ENCODE measurements at regions not wholly inside any gene's neighbourhood (a gene's known extent, or its start where the extent isn't known, plus 50 kb on each side); places are given as distances from the start of the nearest gene placed in this dataset.
"Not testable (repeated sequence)": the region's sequence is repeated elsewhere in the genome, so short reads cannot be mapped to it uniquely, and the experiment has no call there.

DNA sequence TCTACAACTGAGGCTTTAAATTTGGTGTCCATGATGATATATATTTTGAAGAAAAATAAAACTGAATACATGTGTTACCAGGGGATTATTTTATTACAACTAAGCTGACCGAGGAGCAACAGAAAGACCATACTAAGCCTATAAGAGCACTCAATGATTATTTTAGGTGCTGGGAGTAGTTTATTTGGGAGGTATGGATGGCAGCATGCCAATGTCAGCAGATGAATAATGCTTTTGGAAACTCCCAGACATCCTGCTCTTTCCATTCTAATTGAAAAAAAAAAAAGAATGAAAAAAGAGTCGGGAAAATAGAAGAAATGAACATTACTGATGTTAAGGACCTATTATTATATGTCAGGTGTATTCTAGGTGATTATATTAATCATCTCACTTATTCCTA lies 441.2 kb downstream of the BTG1 start:
- Histone ChIP-seq H3K36me3 (no peaks in the 10 kb centered on the region), H3K4me3 (no peak overlapping the region), H3K4me1 (replicated peaks) (no peaks in the 10 kb centered on the region; the same call in 1 of the 2 replicates), H3K9me3 (replicated peaks) (no peaks in the 10 kb centered on the region), H3K27me3 (replicated peaks) (no peaks in the 10 kb centered on the region), H3K27ac (no peak overlapping the region)
- DNase-seq (ENCODE audit: low read depth in 1 of 2, low spot score in 2 of 2) = peak in 1 of 2 experiments; percentile 8

DNA sequence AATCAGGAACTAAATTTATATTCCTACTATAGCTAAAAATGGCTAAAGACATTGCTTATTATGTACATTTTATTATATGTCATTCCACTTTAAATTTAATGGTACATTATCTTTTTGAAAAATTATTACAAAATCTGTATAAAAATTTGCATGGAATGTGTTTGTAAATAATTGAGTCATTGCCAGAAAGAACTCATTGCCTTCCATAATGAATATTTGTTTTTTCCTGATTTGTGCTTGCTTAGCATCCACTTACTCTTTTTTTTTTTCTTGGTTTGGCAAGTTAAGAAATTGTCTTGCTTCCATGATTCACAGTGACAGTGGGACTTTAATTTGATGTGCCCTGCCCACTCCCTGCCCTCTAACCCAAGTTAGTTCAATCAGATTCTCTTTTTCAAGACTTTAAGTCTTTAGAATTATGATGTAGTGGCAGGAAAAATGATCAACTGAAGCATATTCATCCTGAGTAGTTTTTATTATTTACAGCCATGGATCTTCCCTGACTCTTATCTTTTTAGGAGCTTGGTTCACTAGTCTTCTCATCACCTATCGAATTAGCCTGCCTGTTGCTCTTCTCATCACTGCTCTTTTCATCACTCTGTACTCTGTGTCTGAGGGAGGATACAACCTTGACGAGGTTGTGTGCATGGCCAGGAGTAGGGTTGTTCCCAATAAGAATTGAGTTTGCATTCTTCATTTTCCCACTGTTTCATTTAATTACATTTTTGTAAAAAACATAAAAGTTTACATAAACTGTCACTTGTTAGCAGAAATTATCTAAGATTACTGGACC lies 442.0 kb downstream of the BTG1 start:
- H3K36me3 ChIP-seq = no peaks in the 10 kb centered on the region
- no peak overlapping the region for H3K4me3 ChIP-seq
- no peaks in the 10 kb centered on the region; the same call in 1 of the 2 replicates for H3K4me1 ChIP-seq (replicated peaks)
- no peaks in the 10 kb centered on the region for H3K27me3 ChIP-seq (replicated peaks)
- H3K9me3 ChIP-seq (replicated peaks) = no peaks in the 10 kb centered on the region
- DNase-seq (ENCODE audit: low read depth in 1 of 2, low spot score in 2 of 2) = no peak
- H3K27ac ChIP-seq = no peak overlapping the region

DNA sequence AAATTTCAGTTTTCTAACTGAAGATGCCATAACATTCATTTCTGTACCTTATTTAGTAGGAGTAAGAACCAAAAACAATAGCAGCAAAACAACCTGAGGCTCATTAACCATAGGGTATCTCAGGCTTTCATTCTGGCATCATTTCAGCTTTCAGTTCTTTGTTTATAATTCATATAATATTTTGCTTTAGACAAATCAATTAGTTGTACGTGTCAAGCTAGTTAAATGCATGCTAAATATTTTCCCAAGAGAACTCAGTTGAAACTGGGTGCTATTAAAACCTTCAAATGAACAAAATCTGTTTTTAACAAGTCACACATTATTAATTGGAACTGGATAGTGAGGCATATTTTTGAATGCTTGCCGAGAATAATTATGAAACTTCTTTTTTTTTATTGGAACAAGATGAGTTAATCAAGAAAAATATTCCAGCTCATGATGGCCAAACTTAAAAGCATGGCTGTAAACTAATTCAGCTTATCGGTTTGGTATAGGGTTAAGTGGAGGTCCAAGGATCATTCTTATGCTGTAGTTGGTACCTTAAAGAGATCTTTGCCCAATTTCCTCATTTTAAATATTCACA lies 442.7 kb downstream of the BTG1 start:
- no peak for DNase-seq (ENCODE audit: low read depth in 1 of 2, low spot score in 2 of 2)
- no peaks in the 10 kb centered on the region; the same call in 1 of the 2 replicates for H3K4me1 ChIP-seq (replicated peaks)
- no peaks in the 10 kb centered on the region for H3K27me3 ChIP-seq (replicated peaks)
- no peaks in the 10 kb centered on the region for H3K9me3 ChIP-seq (replicated peaks)
- no peak overlapping the region for H3K27ac ChIP-seq
- H3K4me3 ChIP-seq = no peak overlapping the region
- no peaks in the 10 kb centered on the region for H3K36me3 ChIP-seq

DNA sequence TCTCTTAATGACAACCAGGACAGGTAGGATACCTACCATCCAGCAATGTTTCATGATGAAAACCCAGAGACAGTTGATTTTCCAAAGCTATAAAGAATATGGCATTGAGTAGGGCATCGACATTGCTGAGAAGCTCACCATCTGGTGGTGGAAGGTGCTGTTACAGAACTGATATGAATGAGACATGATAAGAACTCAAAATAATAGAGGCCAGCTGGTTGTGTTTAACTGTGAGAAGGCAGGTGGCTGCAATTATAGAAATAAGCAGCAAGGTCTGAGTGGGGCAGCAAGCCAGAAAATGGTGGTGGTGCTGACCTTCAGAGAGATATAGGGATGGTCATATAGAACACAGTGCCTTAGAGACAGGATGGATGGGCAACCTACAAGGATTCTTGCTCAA lies 449.7 kb downstream of the BTG1 start:
- no peaks in the 10 kb centered on the region for H3K9me3 ChIP-seq (replicated peaks)
- no peaks in the 10 kb centered on the region for H3K27me3 ChIP-seq (replicated peaks)
- H3K4me3 ChIP-seq = no peak overlapping the region
- no peaks in the 10 kb centered on the region for H3K4me1 ChIP-seq (replicated peaks)
- no peaks in the 10 kb centered on the region for H3K36me3 ChIP-seq
- no peak overlapping the region for H3K27ac ChIP-seq
- DNase-seq (ENCODE audit: low read depth in 1 of 2, low spot score in 2 of 2) = no peak

DNA sequence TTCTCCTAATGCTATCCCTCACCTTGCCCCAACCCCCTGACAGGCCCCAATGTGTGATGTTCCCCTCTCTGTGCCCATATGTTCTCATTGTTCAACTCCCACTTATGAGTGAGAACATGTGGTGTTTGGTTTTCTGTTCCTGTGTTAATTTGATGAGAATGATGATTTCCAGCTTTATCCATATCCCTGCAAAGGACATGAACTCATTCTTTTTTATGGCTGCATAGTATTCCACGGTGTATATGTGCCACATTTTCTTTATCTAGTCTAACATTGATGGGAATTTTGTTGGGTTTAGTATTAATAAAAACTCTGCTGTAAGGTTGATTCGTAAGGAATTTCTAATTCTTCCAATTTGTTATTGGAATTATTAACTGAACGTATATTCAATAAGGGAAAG lies 450.2 kb downstream of the BTG1 start:
- not testable (repeated sequence) for DNase-seq (ENCODE audit: low read depth in 1 of 2, low spot score in 2 of 2); H3K4me3 ChIP-seq; H3K27ac ChIP-seq; H3K36me3 ChIP-seq; H3K4me1 ChIP-seq (replicated peaks); H3K27me3 ChIP-seq (replicated peaks); H3K9me3 ChIP-seq (replicated peaks)

DNA sequence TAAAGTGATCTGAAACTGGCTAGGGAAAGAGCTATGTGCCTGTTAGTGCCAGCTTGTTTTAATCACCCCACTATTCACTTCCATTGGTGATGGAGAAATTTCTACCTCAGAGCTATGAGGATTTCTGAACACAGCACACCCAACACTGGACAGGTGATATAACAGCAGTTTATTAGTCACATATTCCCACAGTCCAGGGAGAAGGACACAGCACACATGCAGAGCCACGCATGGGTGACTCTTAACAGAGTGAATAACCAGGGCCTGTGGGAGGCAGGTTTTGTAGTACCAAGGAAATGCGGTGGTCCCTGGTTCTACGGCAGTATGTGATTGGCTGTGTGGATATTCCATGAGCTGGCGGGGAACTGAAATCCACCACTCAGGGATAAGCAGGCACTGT lies 455.1 kb downstream of the BTG1 start:
- Histone ChIP-seq H3K4me1 (replicated peaks) (peaks cover 10% of the 10 kb centered on the region), H3K9me3 (replicated peaks) (no peaks in the 10 kb centered on the region), H3K27me3 (replicated peaks) (no peaks in the 10 kb centered on the region), H3K36me3 (no peaks in the 10 kb centered on the region), H3K4me3 (no peak overlapping the region), H3K27ac (no peak overlapping the region)
- DNase-seq (ENCODE audit: low read depth in 1 of 2, low spot score in 2 of 2) = no peak

DNA sequence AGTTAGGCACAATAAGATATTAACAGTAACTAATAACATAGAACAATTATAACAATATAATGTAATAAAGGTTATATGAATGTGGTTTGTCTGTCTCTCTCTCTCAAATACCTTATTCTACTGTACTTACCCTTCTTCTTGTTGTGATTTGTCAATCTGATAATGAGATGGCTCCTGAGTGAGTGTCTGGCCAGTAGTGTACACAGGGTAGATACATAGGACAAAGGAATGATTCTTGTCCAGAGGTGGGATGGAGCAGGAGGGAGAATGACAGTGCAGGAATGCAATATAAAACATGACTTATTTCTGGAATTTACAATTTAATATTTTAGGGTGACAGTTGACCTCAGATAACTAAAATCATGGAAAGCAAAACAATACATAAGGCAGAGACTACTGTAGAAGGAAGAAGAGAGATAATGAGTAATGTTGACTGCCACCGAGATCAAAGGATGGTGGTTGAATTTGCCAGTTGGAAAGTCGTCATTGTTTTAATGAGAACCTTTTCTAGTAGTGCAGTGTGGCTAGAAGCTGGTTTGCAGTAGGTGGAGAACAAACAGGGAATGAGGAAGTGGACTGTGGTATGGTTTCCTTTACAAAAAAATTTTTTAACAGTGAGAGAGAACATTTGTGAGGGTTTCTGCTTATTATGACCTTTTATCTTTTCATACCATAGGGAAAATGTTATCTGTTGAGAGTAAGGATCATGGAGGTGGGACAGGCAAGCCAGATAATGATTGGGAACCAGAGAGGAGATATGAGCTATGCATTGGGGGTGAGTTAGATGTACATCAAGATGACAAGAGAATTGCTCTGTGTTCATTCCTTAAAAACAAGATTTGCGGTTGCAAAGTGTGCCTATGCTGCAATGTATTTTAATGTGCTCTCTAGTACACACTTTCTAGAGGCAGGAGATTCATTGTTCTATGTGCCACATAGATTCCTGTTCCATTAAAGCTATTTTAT lies 458.3 kb downstream of the BTG1 start:
- peaks cover 10% of the 10 kb centered on the region for H3K4me1 ChIP-seq (replicated peaks)
- no peaks in the 10 kb centered on the region for H3K9me3 ChIP-seq (replicated peaks)
- H3K27me3 ChIP-seq (replicated peaks) = no peaks in the 10 kb centered on the region
- peak overlapping the region; percentile 63 for H3K27ac ChIP-seq
- H3K36me3 ChIP-seq = no peaks in the 10 kb centered on the region
- peak in 1 of 2 experiments; percentile 43 for DNase-seq (ENCODE audit: low read depth in 1 of 2, low spot score in 2 of 2)
- H3K4me3 ChIP-seq = no peak overlapping the region

DNA sequence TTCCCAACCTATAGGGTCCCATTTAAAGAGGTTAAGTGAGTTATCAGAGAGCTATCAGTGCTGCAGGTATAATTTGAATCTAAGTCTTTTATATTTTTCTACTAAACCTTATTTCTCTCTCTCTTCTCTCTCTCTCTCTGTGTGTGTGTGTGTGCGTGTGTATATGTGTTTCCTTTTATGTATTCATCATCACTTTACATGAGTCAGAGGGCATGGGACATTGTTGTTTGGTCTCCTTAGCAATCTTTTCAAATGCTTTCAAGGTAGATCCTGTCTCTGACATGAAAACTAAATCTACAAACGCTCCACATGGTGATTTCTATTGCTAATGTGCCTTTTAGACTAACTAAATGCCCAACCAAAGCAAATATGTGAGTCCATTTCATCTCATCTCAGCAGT lies 459.7 kb downstream of the BTG1 start:
- Histone ChIP-seq H3K36me3 (no peaks in the 10 kb centered on the region), H3K4me1 (replicated peaks) (peaks cover 10% of the 10 kb centered on the region), H3K27ac (no peak overlapping the region), H3K9me3 (replicated peaks) (no peaks in the 10 kb centered on the region), H3K27me3 (replicated peaks) (no peaks in the 10 kb centered on the region), H3K4me3 (no peak overlapping the region)
- DNase-seq (ENCODE audit: low read depth in 1 of 2, low spot score in 2 of 2) = peak in 1 of 2 experiments; percentile 26

DNA sequence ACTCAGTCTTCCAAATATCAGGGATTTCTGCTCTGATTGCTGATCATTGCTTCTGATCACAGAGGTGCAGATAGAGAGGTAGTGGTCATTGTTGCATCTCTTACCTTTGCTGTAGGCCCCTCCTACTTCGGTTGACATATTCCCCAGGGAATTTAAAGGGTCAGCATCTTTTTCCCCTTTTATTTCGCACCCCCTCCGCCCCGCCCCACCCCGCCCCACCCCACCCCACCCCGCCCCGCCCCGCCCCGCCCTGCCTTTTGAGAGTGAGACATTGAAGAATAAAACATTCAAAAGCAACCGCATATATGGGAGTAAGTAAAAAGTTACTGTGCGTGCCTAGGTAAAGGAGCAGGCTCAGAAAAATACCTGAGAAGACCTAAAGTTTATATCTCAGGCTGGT lies 463.9 kb downstream of the BTG1 start:
- H3K9me3 ChIP-seq (replicated peaks) = no peaks in the 10 kb centered on the region
- DNase-seq (ENCODE audit: low read depth in 1 of 2, low spot score in 2 of 2) = no peak
- H3K36me3 ChIP-seq = no peaks in the 10 kb centered on the region
- H3K27ac ChIP-seq = no peak overlapping the region
- H3K4me1 ChIP-seq (replicated peaks) = no peaks in the 10 kb centered on the region
- no peak overlapping the region for H3K4me3 ChIP-seq
- no peaks in the 10 kb centered on the region for H3K27me3 ChIP-seq (replicated peaks)

DNA sequence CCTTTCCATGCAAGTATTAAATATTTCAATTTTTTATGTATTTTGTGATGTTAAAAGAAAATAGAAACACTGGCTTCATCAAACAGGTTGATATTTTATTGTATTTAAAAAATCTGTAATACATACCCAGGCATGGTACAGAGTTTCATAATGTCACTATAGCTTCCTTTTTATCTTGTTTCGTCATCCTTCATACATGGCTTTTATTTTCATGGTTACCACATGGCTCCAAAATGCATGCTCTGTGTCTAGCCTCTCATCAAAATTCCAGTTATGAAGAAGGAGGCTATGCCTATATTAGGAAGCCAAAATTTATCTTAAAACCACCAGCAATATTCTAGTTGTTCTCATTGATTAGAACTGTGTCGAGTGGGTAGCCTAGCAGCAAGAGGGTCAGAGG lies 464.8 kb downstream of the BTG1 start:
- Histone ChIP-seq H3K4me3 (no peak overlapping the region), H3K9me3 (replicated peaks) (no peaks in the 10 kb centered on the region), H3K27ac (no peak overlapping the region), H3K27me3 (replicated peaks) (no peaks in the 10 kb centered on the region), H3K4me1 (replicated peaks) (no peaks in the 10 kb centered on the region), H3K36me3 (no peaks in the 10 kb centered on the region)
- DNase-seq (ENCODE audit: low read depth in 1 of 2, low spot score in 2 of 2) = no peak

DNA sequence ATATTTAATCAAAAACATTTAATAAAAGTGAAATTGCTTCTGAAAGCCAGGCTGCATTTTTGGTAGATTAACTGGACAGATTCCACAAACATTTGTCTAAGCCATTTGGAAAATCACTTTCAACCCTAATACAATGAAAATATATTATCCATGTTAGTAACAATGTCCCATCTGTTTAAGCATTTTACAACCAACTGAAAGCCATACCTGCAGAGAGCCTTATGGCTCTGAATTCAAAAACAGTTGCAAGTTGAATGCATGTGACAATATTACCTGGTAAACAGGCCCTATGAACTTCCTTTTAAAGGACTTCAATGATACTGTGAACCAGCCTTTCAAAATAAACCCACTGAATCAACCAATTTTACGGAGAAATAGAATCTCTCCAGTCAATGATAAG lies 468.1 kb downstream of the BTG1 start:
- H3K27me3 ChIP-seq (replicated peaks) = no peaks in the 10 kb centered on the region
- H3K27ac ChIP-seq = no peak overlapping the region
- H3K4me1 ChIP-seq (replicated peaks) = no peaks in the 10 kb centered on the region
- no peaks in the 10 kb centered on the region for H3K9me3 ChIP-seq (replicated peaks)
- DNase-seq (ENCODE audit: low read depth in 1 of 2, low spot score in 2 of 2) = no peak
- no peak overlapping the region for H3K4me3 ChIP-seq
- H3K36me3 ChIP-seq = no peaks in the 10 kb centered on the region

DNA sequence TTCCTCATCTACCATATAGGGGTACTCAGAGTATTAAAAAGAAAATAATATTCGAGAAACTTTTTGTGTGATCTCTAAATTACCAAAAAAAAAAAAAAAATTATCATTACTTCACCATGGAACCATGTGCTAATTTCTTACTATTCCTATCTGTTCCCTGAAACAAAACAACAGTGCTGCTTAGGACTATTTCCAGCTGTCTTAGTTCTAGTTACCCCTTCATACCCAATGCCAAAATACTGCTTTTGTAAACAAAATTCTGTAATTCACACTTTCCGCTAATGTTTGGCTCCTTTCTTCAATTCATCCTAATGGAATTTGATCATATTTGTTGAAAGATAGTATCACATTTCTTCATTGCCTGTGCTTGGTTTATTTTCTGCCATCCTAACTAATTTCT lies 470.2 kb downstream of the BTG1 start:
- no peak overlapping the region for H3K4me3 ChIP-seq
- DNase-seq (ENCODE audit: low read depth in 1 of 2, low spot score in 2 of 2) = no peak
- no peaks in the 10 kb centered on the region for H3K9me3 ChIP-seq (replicated peaks)
- no peaks in the 10 kb centered on the region for H3K36me3 ChIP-seq
- no peak overlapping the region for H3K27ac ChIP-seq
- no peaks in the 10 kb centered on the region for H3K27me3 ChIP-seq (replicated peaks)
- no peaks in the 10 kb centered on the region for H3K4me1 ChIP-seq (replicated peaks)

DNA sequence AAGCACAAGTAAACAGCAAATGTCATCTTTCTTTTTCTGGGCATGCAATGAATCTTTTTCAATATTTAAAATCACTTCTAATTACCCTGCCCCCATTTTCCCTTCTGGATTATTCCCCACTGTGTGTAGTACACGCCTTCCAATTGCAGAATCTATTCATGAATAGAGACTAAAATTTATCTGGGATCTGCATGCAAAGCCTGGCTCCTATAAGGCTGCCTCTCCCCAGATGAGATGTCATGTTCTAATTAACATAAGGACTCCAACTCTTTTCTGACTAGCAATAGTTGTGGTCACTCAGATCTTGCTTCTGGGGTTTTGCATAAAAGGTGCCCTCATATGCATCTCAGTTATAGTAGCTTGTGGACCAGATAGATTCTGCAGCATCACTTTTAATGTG lies 473.5 kb downstream of the BTG1 start:
- Histone ChIP-seq H3K4me3 (no peak overlapping the region), H3K27me3 (replicated peaks) (no peaks in the 10 kb centered on the region), H3K36me3 (no peaks in the 10 kb centered on the region), H3K27ac (no peak overlapping the region), H3K9me3 (replicated peaks) (no peaks in the 10 kb centered on the region), H3K4me1 (replicated peaks) (no peaks in the 10 kb centered on the region)
- DNase-seq (ENCODE audit: low read depth in 1 of 2, low spot score in 2 of 2) = no peak

DNA sequence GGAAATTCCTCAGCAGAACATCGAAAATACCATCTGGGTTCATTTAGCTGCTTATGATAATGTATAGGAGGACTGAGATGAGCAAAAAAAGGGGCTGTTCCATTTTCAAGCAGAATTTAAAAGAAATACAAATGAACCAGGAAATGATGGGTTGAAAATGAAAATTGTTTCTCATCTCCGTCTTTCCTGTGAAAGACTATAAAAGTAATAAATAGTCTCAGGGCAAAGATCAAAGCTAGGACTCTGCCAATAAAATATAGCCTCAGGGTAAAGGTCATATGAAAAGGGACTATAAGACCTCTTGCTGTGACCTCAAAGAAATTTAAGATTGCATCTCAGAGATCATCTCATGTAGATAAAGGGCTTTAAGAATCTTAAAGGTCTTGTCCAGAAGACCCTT lies 478.0 kb downstream of the BTG1 start:
- DNase-seq (ENCODE audit: low read depth in 1 of 2, low spot score in 2 of 2) = no peak
- Histone ChIP-seq H3K36me3 (no peaks in the 10 kb centered on the region), H3K27ac (no peak overlapping the region), H3K4me1 (replicated peaks) (no peaks in the 10 kb centered on the region), H3K9me3 (replicated peaks) (no peaks in the 10 kb centered on the region), H3K27me3 (replicated peaks) (no peaks in the 10 kb centered on the region), H3K4me3 (no peak overlapping the region)

Measured in SJSA1 (cell line).